SU-DHL-6 (cell line): ENCODE measurements at regions not wholly inside any gene's neighbourhood (a gene's known extent, or its start where the extent isn't known, plus 50 kb on each side); places are given as distances from the start of the nearest gene placed in this dataset.

Source experiments
- CTCF ChIP-seq: fragments of 200-600 bp; sonication (generic); IDR thresholded peaks from one replicate; pipeline ENCODE4 v1.5.1; 2017; ENCODE audit warnings: antibody characterized with exemption, mild to moderate bottlenecking, low read length, moderate library complexity; ENCODE audit not compliant: insufficient read depth, poor library complexity, severe bottlenecking
- EZH2phosphoT487 ChIP-seq: fragments of 200-600 bp; sonication (generic), shearing (Covaris generic); conservative IDR thresholded peaks from 2 replicates; pipeline ENCODE4 v1.6.1; 2018; ENCODE audit warnings: mild to moderate bottlenecking, antibody characterized with exemption, low read length, moderate library complexity, mixed read lengths

GRCh38 chr16:13660807-13661206, 259.1 kb upstream of the ERCC4 start:
- TF ChIP-seq CTCF (no peak), EZH2phosphoT487 (no peak)
